ENCODE measurements at regions not wholly inside any gene's neighbourhood (a gene's known extent, or its start where the extent isn't known, plus 50 kb on each side); places are given as distances from the start of the nearest gene placed in this dataset.

DNA sequence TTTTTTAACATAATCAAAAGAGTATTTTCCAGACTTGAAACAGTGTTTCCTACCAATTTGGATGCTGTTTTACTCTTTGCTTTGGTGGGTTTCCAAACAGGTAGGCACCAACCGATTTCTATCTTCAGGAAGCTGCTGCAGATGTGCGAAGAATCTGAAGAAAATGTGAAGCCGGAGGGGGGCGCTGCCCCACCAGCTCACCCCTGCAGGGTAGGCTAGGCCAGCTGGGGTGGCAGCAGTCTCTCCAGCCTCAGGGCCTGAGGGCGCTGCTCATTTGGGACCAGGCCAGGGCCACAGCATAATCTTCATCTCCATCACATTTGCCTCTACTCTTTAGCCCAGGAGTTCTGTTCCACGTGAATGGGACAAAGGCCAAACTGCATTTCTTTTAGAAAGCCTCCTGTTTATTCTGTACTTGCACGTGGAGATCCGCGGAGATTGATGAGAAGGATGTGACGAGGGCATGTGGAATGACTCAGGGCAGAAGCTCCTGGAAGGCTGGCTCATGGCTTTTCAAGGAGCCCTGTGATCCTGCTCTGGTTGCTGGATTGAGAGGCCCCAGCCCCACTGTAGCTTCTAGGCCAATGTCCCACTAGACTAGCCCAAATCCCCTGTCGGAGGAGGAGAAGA, 84.2 kb upstream of the FAM136A start:
- no peak for TF ChIP-seq EZH2phosphoT487 (IDR thresholded peaks at IDR 0.05)
- TF ChIP-seq, protein P1, sequence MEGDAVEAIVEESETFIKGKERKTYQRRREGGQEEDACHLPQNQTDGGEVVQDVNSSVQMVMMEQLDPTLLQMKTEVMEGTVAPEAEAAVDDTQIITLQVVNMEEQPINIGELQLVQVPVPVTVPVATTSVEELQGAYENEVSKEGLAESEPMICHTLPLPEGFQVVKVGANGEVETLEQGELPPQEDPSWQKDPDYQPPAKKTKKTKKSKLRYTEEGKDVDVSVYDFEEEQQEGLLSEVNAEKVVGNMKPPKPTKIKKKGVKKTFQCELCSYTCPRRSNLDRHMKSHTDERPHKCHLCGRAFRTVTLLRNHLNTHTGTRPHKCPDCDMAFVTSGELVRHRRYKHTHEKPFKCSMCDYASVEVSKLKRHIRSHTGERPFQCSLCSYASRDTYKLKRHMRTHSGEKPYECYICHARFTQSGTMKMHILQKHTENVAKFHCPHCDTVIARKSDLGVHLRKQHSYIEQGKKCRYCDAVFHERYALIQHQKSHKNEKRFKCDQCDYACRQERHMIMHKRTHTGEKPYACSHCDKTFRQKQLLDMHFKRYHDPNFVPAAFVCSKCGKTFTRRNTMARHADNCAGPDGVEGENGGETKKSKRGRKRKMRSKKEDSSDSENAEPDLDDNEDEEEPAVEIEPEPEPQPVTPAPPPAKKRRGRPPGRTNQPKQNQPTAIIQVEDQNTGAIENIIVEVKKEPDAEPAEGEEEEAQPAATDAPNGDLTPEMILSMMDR (IDR thresholded peaks at IDR 0.05): peak; percentile 41
- no peak for TF ChIP-seq EZH2 (IDR thresholded peaks at IDR 0.05)
